Activated CD8-positive, alpha-beta T cell treated with anti-CD3 and anti-CD28 coated beads, Interleukin-2, amount 10 ng/mL, durations not matched to agents 7 days and 5 days (primary cell): ENCODE measurements at regions not wholly inside any gene's neighbourhood (a gene's known extent, or its start where the extent isn't known, plus 50 kb on each side); places are given as distances from the start of the nearest gene placed in this dataset.

Experiments
- ATAC-seq: fragments of 150-1000 bp; cut with Tn5 transposase; one replicate; pipeline ENCODE4 v1.10.0; 2021; ENCODE audit warnings: moderate library complexity
- CTCF ChIA-PET: fragments of 350-600 bp; sonication (Branson Sonifier 250); formaldehyde crosslinking; loops from one replicate; lab custom pipeline; 2021; ENCODE audit warnings: antibody characterized with exemption; lab: Charles Lee
- POLR2A ChIA-PET: fragments of 350-600 bp; sonication (Branson Sonifier 250); formaldehyde crosslinking; loops from one replicate; lab custom pipeline; 2021; ENCODE audit warnings: antibody characterized with exemption; lab: Charles Lee
- DNase-seq: peaks from one replicate; pipeline ENCODE4 v3.0.0-alpha.2; 2020
- H3K27ac Mint-ChIP-seq: one replicate; pipeline ENCODE4 v1.8.0; 2021; ENCODE audit warnings: mild to moderate bottlenecking, mixed read lengths
- H3K27me3 Mint-ChIP-seq: one replicate; pipeline ENCODE4 v1.8.0; 2021; ENCODE audit warnings: low read depth, mixed read lengths
- H3K36me3 Mint-ChIP-seq: one replicate; pipeline ENCODE4 v1.8.0; 2021; ENCODE audit warnings: low read depth, mixed read lengths
- H3K4me1 Mint-ChIP-seq: one replicate; pipeline ENCODE4 v1.8.0; 2021; ENCODE audit warnings: low read depth, mixed read lengths
- H3K4me3 Mint-ChIP-seq: one replicate; pipeline ENCODE4 v1.8.0; 2021; ENCODE audit warnings: mild to moderate bottlenecking, mixed read lengths
- H3K9me3 Mint-ChIP-seq: one replicate; pipeline ENCODE4 v1.8.0; 2022; ENCODE audit warnings: mixed read lengths; ENCODE audit not compliant: insufficient read depth

DNA sequence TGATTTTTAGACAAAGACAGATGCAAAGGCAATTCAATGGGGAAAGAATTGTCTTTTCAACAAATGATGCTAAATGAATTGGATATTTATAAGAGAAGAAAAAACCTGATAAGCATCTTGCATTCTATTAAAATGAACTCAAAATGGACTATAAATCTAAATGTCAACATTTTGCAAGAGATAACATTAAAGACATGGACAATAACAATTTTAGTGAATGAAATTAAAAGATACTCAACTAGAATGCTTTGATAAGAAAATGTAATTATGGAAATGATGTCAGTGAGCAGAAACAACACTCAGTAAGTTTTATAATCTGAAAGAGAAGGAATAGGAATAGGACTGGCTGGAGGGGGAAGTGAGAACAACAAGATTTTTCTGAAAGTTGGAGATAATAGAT lies 421.7 kb downstream of the C6orf118 start:
- ChIA-PET POLR2A (no interaction called here), CTCF (no interaction called here)
- no peaks in the 10 kb centered on the region for H3K36me3 Mint-ChIP-seq
- H3K4me3 Mint-ChIP-seq, result no peak overlapping the region
- ATAC-seq, result no peak
- no peaks in the 10 kb centered on the region for H3K4me1 Mint-ChIP-seq
- H3K27me3 Mint-ChIP-seq, result no peaks in the 10 kb centered on the region
- H3K27ac Mint-ChIP-seq, result no peak overlapping the region
- no peak for DNase-seq
- H3K9me3 Mint-ChIP-seq, result no peaks in the 10 kb centered on the region

GRCh38 chr6:164882236-164882635 lies 427.2 kb downstream of the C6orf118 start:
- ChIA-PET POLR2A (no interaction called here), CTCF (no interaction called here)
- Mint-ChIP-seq H3K4me3 (no peak overlapping the region), H3K27me3 (no peaks in the 10 kb centered on the region), H3K9me3 (no peaks in the 10 kb centered on the region), H3K36me3 (no peaks in the 10 kb centered on the region), H3K27ac (no peak overlapping the region), H3K4me1 (no peaks in the 10 kb centered on the region)
- no peak for DNase-seq
- no peak for ATAC-seq

GRCh38 chr6:164871783-164872182 lies 437.6 kb downstream of the C6orf118 start:
- DNase-seq (no peak), ATAC-seq (no peak)
- H3K27me3 Mint-ChIP-seq, result no peaks in the 10 kb centered on the region
- ChIA-PET POLR2A (no interaction called here), CTCF (no interaction called here)
- H3K27ac Mint-ChIP-seq, result no peak overlapping the region
- H3K9me3 Mint-ChIP-seq, result no peaks in the 10 kb centered on the region
- H3K4me1 Mint-ChIP-seq, result no peaks in the 10 kb centered on the region
- no peak overlapping the region for H3K4me3 Mint-ChIP-seq
- no peaks in the 10 kb centered on the region for H3K36me3 Mint-ChIP-seq

GRCh38 chr6:164870164-164870563 lies 439.2 kb downstream of the C6orf118 start:
- POLR2A ChIA-PET, result no interaction called here
- no peak for ATAC-seq

GRCh38 chr6:164861967-164862366 lies 447.4 kb downstream of the C6orf118 start:
- Mint-ChIP-seq H3K4me1 (no peaks in the 10 kb centered on the region), H3K36me3 (no peaks in the 10 kb centered on the region), H3K27me3 (no peaks in the 10 kb centered on the region), H3K9me3 (no peaks in the 10 kb centered on the region), H3K4me3 (no peak overlapping the region), H3K27ac (no peak overlapping the region)
- ChIA-PET CTCF (no interaction called here), POLR2A (no interaction called here)
- DNase-seq (no peak), ATAC-seq (no peak)

More at GRCh38 chr6:164870164-164870563, 439.2 kb downstream of the C6orf118 start:
- DNase-seq, result no peak
- no peak overlapping the region for H3K27ac Mint-ChIP-seq
- no peak overlapping the region for H3K4me3 Mint-ChIP-seq
- H3K36me3 Mint-ChIP-seq, result no peaks in the 10 kb centered on the region
- H3K9me3 Mint-ChIP-seq, result no peaks in the 10 kb centered on the region
- CTCF ChIA-PET, result no interaction called here
- no peaks in the 10 kb centered on the region for H3K27me3 Mint-ChIP-seq
- H3K4me1 Mint-ChIP-seq, result no peaks in the 10 kb centered on the region

DNA sequence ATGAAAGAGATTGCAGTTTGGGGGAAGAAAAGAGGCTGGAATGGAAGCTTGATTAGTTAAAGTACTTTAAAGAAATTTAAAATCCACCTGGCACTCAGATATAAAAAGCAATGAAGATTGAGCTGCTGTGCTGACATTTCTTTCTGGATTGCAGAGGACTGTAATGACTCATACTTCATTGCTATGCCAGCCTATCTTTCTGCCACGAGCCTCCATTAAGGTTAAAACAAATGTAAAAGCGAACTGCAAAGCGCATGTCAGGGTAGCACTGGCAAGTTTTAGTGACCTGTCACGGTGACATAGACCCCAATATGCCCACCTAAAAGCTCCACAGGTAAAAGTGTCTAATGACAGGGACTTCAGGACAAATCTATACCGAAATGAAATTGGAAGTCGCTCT lies 449.6 kb downstream of the C6orf118 start:
- H3K27me3 Mint-ChIP-seq, result no peaks in the 10 kb centered on the region
- CTCF ChIA-PET, result no interaction called here
- no peak overlapping the region for H3K27ac Mint-ChIP-seq
- no peaks in the 10 kb centered on the region for H3K36me3 Mint-ChIP-seq
- POLR2A ChIA-PET, result no interaction called here
- ATAC-seq (no peak), DNase-seq (no peak)
- H3K9me3 Mint-ChIP-seq, result no peaks in the 10 kb centered on the region
- no peaks in the 10 kb centered on the region for H3K4me1 Mint-ChIP-seq
- no peak overlapping the region for H3K4me3 Mint-ChIP-seq

- H3K27me3 Mint-ChIP-seq, result no peaks in the 10 kb centered on the region
- ChIA-PET CTCF (no interaction called here), POLR2A (no interaction called here)
- H3K27ac Mint-ChIP-seq, result no peak overlapping the region
- H3K9me3 Mint-ChIP-seq, result no peaks in the 10 kb centered on the region
- H3K4me3 Mint-ChIP-seq, result no peak overlapping the region
- DNase-seq (no peak), ATAC-seq (no peak)
- no peaks in the 10 kb centered on the region for H3K4me1 Mint-ChIP-seq
- no peaks in the 10 kb centered on the region for H3K36me3 Mint-ChIP-seq
Measured at GRCh38 chr6:164856138-164856537, 453.3 kb downstream of the C6orf118 start.

DNA sequence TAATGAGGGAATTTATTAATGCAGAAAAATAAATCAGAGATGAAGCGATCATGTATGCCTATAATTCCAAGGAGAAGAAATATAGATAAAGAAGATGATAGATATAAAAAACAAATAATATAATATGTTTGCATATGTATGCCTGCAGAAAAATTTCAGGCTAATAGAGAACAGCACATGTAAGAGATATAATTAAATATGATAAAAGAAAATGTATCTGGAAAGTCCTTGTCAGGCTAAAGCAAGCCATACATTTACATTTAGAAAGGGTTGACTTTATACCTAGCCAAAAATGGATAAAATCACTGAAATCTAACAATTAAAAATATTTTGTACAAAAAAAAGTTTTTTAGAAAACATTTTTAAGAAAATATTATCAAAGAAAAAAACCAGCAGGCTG lies 454.1 kb downstream of the C6orf118 start:
- H3K27me3 Mint-ChIP-seq, result no peaks in the 10 kb centered on the region
- H3K36me3 Mint-ChIP-seq, result no peaks in the 10 kb centered on the region
- ATAC-seq (no peak), DNase-seq (no peak)
- H3K27ac Mint-ChIP-seq, result no peak overlapping the region
- POLR2A ChIA-PET, result no interaction called here
- H3K4me3 Mint-ChIP-seq, result no peak overlapping the region
- H3K9me3 Mint-ChIP-seq, result no peaks in the 10 kb centered on the region
- no peaks in the 10 kb centered on the region for H3K4me1 Mint-ChIP-seq
- CTCF ChIA-PET, result no interaction called here

GRCh38 chr6:164854526-164854925 lies 454.9 kb downstream of the C6orf118 start:
- POLR2A ChIA-PET, result no interaction called here
- ATAC-seq, result no peak
- H3K36me3 Mint-ChIP-seq, result no peaks in the 10 kb centered on the region

DNA sequence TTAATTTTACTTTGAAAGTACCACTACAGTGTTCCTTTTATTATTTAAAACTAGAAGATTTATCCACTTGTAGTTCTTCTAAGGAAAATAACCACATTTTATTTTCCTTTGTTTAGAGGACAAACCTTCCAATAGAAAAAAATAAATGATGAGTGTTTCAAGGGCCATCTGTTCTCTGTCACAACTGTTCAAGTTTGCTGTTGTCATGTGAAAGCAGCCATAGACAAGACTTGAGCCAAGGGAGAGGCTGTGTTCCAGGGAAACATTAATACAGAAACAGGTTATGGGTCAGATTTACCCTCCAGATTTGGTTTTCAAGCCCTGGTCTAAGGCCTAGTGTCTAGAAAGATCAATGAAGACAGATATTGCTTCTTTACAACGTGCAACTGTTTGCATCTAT lies 463.6 kb downstream of the C6orf118 start:
- Mint-ChIP-seq H3K36me3 (no peaks in the 10 kb centered on the region), H3K27ac (no peak overlapping the region), H3K4me3 (no peak overlapping the region), H3K9me3 (peaks cover 15% of the 10 kb centered on the region), H3K27me3 (no peaks in the 10 kb centered on the region), H3K4me1 (no peaks in the 10 kb centered on the region)
- ChIA-PET CTCF (no interaction called here), POLR2A (no interaction called here)
- ATAC-seq (no peak), DNase-seq (no peak)

More at GRCh38 chr6:164854526-164854925, 454.9 kb downstream of the C6orf118 start:
- H3K4me3 Mint-ChIP-seq, result no peak overlapping the region
- CTCF ChIA-PET, result no interaction called here
- no peaks in the 10 kb centered on the region for H3K4me1 Mint-ChIP-seq
- H3K27ac Mint-ChIP-seq, result no peak overlapping the region
- H3K27me3 Mint-ChIP-seq, result no peaks in the 10 kb centered on the region
- no peak for DNase-seq
- no peaks in the 10 kb centered on the region for H3K9me3 Mint-ChIP-seq

GRCh38 chr6:164842085-164842484 lies 467.3 kb downstream of the C6orf118 start:
- Mint-ChIP-seq H3K4me1 (no peaks in the 10 kb centered on the region), H3K27me3 (no peaks in the 10 kb centered on the region), H3K9me3 (peaks cover 18% of the 10 kb centered on the region), H3K4me3 (no peak overlapping the region), H3K36me3 (no peaks in the 10 kb centered on the region), H3K27ac (no peak overlapping the region)
- DNase-seq (no peak), ATAC-seq (no peak)
- POLR2A ChIA-PET, result no interaction called here
- CTCF ChIA-PET, result no interaction called here

DNA sequence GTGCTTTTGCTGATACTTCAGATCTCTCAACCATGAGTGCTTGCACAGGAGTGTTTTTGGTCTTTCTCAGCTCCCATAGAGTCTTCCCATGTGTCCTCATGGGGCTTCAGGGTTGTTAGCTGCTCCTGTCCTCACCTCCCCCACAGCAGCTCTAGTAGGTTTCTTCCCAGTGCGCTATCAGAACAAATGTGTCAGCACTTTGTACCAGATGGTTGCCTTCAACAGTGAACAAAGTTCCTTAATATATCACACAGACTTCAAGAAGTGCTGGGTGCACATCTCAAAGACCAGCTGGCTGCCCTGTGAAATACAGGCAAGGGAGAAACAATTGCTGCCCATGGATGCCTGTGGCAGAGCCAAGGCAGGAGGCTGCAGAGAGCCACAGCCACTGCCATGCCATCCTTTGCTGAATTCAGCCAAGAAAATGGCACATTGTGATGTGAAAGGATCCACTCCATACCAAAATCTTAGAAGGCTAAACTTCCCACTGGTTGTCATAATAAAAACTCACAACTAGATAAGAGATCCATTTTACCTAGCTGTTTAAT lies 471.3 kb downstream of the C6orf118 start:
- Mint-ChIP-seq H3K27me3 (no peaks in the 10 kb centered on the region), H3K9me3 (peaks cover 10% of the 10 kb centered on the region), H3K4me3 (no peak overlapping the region), H3K27ac (no peak overlapping the region), H3K36me3 (no peaks in the 10 kb centered on the region), H3K4me1 (no peaks in the 10 kb centered on the region)
- CTCF ChIA-PET, result no interaction called here
- no peak for ATAC-seq
- POLR2A ChIA-PET, result no interaction called here
- no peak for DNase-seq

DNA sequence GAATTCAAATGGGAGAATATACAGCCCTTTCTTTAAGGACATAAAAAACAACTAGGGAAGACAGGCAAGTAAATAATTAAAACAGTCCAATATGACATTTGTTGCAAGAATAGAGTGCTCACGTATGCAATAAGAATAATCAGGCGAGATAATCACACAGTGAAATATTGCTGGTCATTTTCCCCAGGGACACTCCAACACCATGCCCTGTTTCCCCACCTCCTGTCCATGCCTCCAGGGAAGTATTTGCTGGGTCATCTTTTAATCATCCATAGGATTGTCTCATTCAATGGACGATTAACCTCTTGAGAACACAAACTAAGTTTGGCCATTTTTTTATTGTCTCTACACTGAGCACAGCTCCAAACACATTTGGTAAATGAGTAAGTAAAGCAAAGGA lies 472.9 kb downstream of the C6orf118 start:
- no peaks in the 10 kb centered on the region for H3K4me1 Mint-ChIP-seq
- H3K27ac Mint-ChIP-seq, result no peak overlapping the region
- ChIA-PET CTCF (no interaction called here), POLR2A (no interaction called here)
- peaks cover 10% of the 10 kb centered on the region for H3K9me3 Mint-ChIP-seq
- H3K27me3 Mint-ChIP-seq, result no peaks in the 10 kb centered on the region
- ATAC-seq, result no peak
- no peak for DNase-seq
- H3K4me3 Mint-ChIP-seq, result no peak overlapping the region
- no peaks in the 10 kb centered on the region for H3K36me3 Mint-ChIP-seq
